HTR-8/SVneo (cell line): ENCODE measurements at regions not wholly inside any gene's neighbourhood (a gene's known extent, or its start where the extent isn't known, plus 50 kb on each side); places are given as distances from the start of the nearest gene placed in this dataset.

Experiments
- DNase-seq: peaks from one replicate; pipeline ENCODE4 v3.0.0; 2011; ENCODE audit warnings: low spot score, mixed read lengths; ENCODE audit not compliant: insufficient read length
- FAIRE-seq: peaks from 2 replicates; lab custom pipeline; 2011; peaks lifted over from hg19 to GRCh38; lab: Jason Lieb, UNC

- DNase-seq (no peak), FAIRE-seq (no peak)
Measured at GRCh38 chr17:53891726-53892125, 69.0 kb downstream of the KIF2B start.

GRCh38 chr17:53892222-53892621 lies 69.5 kb downstream of the KIF2B start:
- FAIRE-seq (no peak), DNase-seq (no peak)

GRCh38 chr17:53894591-53894990 lies 71.9 kb downstream of the KIF2B start:
- FAIRE-seq (no peak), DNase-seq (no peak)

GRCh38 chr17:53896047-53896446 lies 73.3 kb downstream of the KIF2B start:
- FAIRE-seq (no peak), DNase-seq (no peak)

- peak; percentile 20 for FAIRE-seq
- DNase-seq = no peak
Measured at GRCh38 chr17:53900951-53901350, 78.2 kb downstream of the KIF2B start.

GRCh38 chr17:53907435-53907834 lies 84.7 kb downstream of the KIF2B start:
- no peak for DNase-seq
- no peak for FAIRE-seq

GRCh38 chr17:53909802-53910201 lies 87.1 kb downstream of the KIF2B start:
- no peak for FAIRE-seq
- DNase-seq = no peak

GRCh38 chr17:53912117-53912516 lies 89.4 kb downstream of the KIF2B start:
- peak; percentile 42 for FAIRE-seq
- no peak for DNase-seq

GRCh38 chr17:53919356-53919755 lies 96.6 kb downstream of the KIF2B start:
- no peak for DNase-seq
- FAIRE-seq = no peak

GRCh38 chr17:53924530-53925455 lies 102.1 kb downstream of the KIF2B start:
- no peak for FAIRE-seq
- DNase-seq = no peak

GRCh38 chr17:53932386-53932785 lies 109.7 kb downstream of the KIF2B start:
- FAIRE-seq = no peak
- no peak for DNase-seq

- FAIRE-seq (peak; percentile 33), DNase-seq (no peak)
Measured at GRCh38 chr17:53934931-53935330, 112.2 kb downstream of the KIF2B start.

- no peak for DNase-seq
- FAIRE-seq = no peak
Measured at GRCh38 chr17:53941231-53941630, 118.5 kb downstream of the KIF2B start.

- DNase-seq (no peak), FAIRE-seq (no peak)
Measured at GRCh38 chr17:53942436-53942835, 119.7 kb downstream of the KIF2B start.

- DNase-seq (no peak), FAIRE-seq (no peak)
Measured at GRCh38 chr17:53942898-53943297, 120.2 kb downstream of the KIF2B start.

- FAIRE-seq (no peak), DNase-seq (no peak)
Measured at GRCh38 chr17:53948323-53948722, 125.6 kb downstream of the KIF2B start.

GRCh38 chr17:53949473-53950090 lies 126.9 kb downstream of the KIF2B start:
- no peak for FAIRE-seq

GRCh38 chr17:53950207-53950857 lies 127.6 kb downstream of the KIF2B start:
- DNase-seq (no peak), FAIRE-seq (no peak)

More at GRCh38 chr17:53949473-53950090, 126.9 kb downstream of the KIF2B start:
- no peak for DNase-seq

- FAIRE-seq (no peak), DNase-seq (no peak)
Measured at GRCh38 chr17:53950858-53951250, 128.1 kb downstream of the KIF2B start.

- no peak for FAIRE-seq
- DNase-seq = no peak
Measured at GRCh38 chr17:53971361-53971760, 148.6 kb downstream of the KIF2B start.

GRCh38 chr17:53979991-53980390 lies 157.3 kb downstream of the KIF2B start:
- FAIRE-seq (no peak), DNase-seq (no peak)
